Panc1 (cell line): ENCODE measurements at regions not wholly inside any gene's neighbourhood (a gene's known extent, or its start where the extent isn't known, plus 50 kb on each side); places are given as distances from the start of the nearest gene placed in this dataset.

Experiments used
- ATAC-seq: fragments of 200-7000 bp; cut with Tn5 transposase; 2 replicates; pipeline ENCODE4 v1.9.1; 2020; ENCODE audit warnings: mild to moderate bottlenecking, moderate library complexity
- BruUV-seq: library from RNA; stranded (reverse); fragments of 400-500 nt; replicated peaks from 2 replicates; lab custom pipeline; 2021; lab: Mats Ljungman, UMichigan
- CTCF ChIA-PET: fragments of 300-600 bp; sonication (Branson Sonifier 250); formaldehyde crosslinking; loops from one replicate; lab custom pipeline; 2022; ENCODE audit warnings: antibody characterized with exemption; lab: Charles Lee
- POLR2A ChIA-PET: fragments of 300-600 bp; sonication (Branson Sonifier 250); formaldehyde crosslinking; loops from one replicate; lab custom pipeline; 2022; ENCODE audit warnings: antibody characterized with exemption; lab: Charles Lee
- DNase-seq: peaks from one replicate; pipeline ENCODE4 v3.0.0-alpha.2; 2010; ENCODE audit warnings: low read depth, low spot score
- H3K27ac ChIP-seq: 2 replicates; pipeline ENCODE4 v1.5.1; 2011; ENCODE audit warnings: mild to moderate bottlenecking, low read length, inconsistent platforms
- H3K27me3 ChIP-seq: fragments of 200-500 bp; sonication (Bioruptor generic); 2 replicates; pipeline ENCODE4 v1.6.0; 2014; ENCODE audit warnings: low read length, inconsistent platforms; ENCODE audit not compliant: control insufficient read depth, insufficient read depth
- H3K36me3 ChIP-seq: fragments of 200-500 bp; sonication (Bioruptor generic); 2 replicates; pipeline ENCODE4 v1.5.1; 2014; ENCODE audit warnings: inconsistent platforms, mild to moderate bottlenecking, low read length, moderate library complexity; ENCODE audit not compliant: control insufficient read depth, insufficient read depth
- H3K4me1 ChIP-seq: 2 replicates; pipeline ENCODE4 v1.5.1; 2011; ENCODE audit warnings: inconsistent platforms, mild to moderate bottlenecking, low read length, moderate library complexity; ENCODE audit not compliant: control insufficient read depth, insufficient read depth
- H3K4me3 ChIP-seq, 2 experiments: 2 replicates each; pipeline ENCODE4 v1.5.1; 2011 to 2012; ENCODE audit warnings: low read depth in 2 of 2, low read length in 2 of 2, mild to moderate bottlenecking in 2 of 2, inconsistent platforms in 1 of 2, moderate library complexity in 1 of 2
- H3K9me3 ChIP-seq: fragments of 200-500 bp; sonication (Bioruptor generic); 2 replicates; pipeline ENCODE4 v1.5.1; 2014; ENCODE audit warnings: low read depth, mild to moderate bottlenecking, inconsistent platforms, low read length, moderate library complexity; ENCODE audit not compliant: control insufficient read depth, insufficient read depth
- CTCF ChIP-seq: fragments of 450-650 bp; IDR thresholded peaks from 2 replicates; pipeline ENCODE4 v1.5.1; 2017; ENCODE audit warnings: mild to moderate bottlenecking
- POLR2AphosphoS5 ChIP-seq: IDR thresholded peaks from 2 replicates; pipeline ENCODE4 v1.6.1; 2012; ENCODE audit warnings: mild to moderate bottlenecking, low read depth, low read length, moderate library complexity
- REST ChIP-seq, 2 experiments: IDR thresholded peaks; 2 replicates each; pipeline ENCODE4 v1.6.1; 2011 to 2012; ENCODE audit warnings: low read depth in 2 of 2, control low read depth in 1 of 2, low read length in 1 of 2, mild to moderate bottlenecking in 1 of 2, moderate library complexity in 1 of 2; ENCODE audit not compliant: insufficient read depth in 1 of 2
- SIN3A ChIP-seq: IDR thresholded peaks from 2 replicates; pipeline ENCODE4 v1.6.1; 2012; ENCODE audit warnings: low read depth, mild to moderate bottlenecking, low read length, moderate library complexity, borderline replicate concordance; ENCODE audit not compliant: insufficient read depth
- TCF7L2 ChIP-seq: IDR thresholded peaks from 2 replicates; pipeline ENCODE4 v1.6.1; 2011; ENCODE audit warnings: mild to moderate bottlenecking, low read depth, low read length, inconsistent platforms
- in situ Hi-C: cut with HindIII; loops from 2 replicates; pipeline ENCODE4 v1.10.0; 2016; ENCODE audit warnings: low sequenced_read_pairs, low pct_unique_long_range_greater_than_20kb
- intact Hi-C: fragments of 100-400 bp; cut with micrococcal nuclease; formaldehyde crosslinking; loops from one replicate; pipeline ENCODE4 v1.10.0; 2022; ENCODE audit not compliant: unreplicated experiment

GRCh38 chr2:51997571-51997970, 965.6 kb upstream of the NRXN1 start:
- intact Hi-C loops (no loop called here), in situ Hi-C loops (no loop called here)
- no peak for TF ChIP-seq TCF7L2
- peak; percentile 16; the same call in 1 of the 2 replicates for TF ChIP-seq CTCF
- ATAC-seq (no peak), DNase-seq (peak; percentile 1)
- no peaks in the 10 kb centered on the region for H3K9me3 ChIP-seq
- no peak overlapping the region for H3K27ac ChIP-seq
- H3K4me1 ChIP-seq = no peaks in the 10 kb centered on the region
- H3K4me3 ChIP-seq = no peak overlapping the region
- no TSS peak for BruUV-seq
- POLR2A ChIA-PET = no interaction called here
- CTCF ChIA-PET = no interaction called here
- no peaks in the 10 kb centered on the region for H3K27me3 ChIP-seq
- no peaks in the 10 kb centered on the region for H3K36me3 ChIP-seq

GRCh38 chr2:51995293-51995692, 963.4 kb upstream of the NRXN1 start:
- DNase-seq (no peak), ATAC-seq (no peak)
- ChIA-PET CTCF (no interaction called here), POLR2A (no interaction called here)
- Histone ChIP-seq H3K4me1 (no peaks in the 10 kb centered on the region), H3K9me3 (no peaks in the 10 kb centered on the region), H3K27ac (no peak overlapping the region), H3K27me3 (no peaks in the 10 kb centered on the region), H3K36me3 (no peaks in the 10 kb centered on the region), H3K4me3 (no peak overlapping the region)
- intact Hi-C loops = no loop called here
- no TSS peak for BruUV-seq
- in situ Hi-C loops = no loop called here
- no peak for TF ChIP-seq POLR2AphosphoS5
- TF ChIP-seq CTCF = no peak
- TF ChIP-seq TCF7L2 = no peak
- no peak for TF ChIP-seq SIN3A
- TF ChIP-seq REST (IDR thresholded peaks at IDR 0.05; ENCODE audit: insufficient read depth in 1 of 2, low read depth in 2 of 2, low read length in 1 of 2) = no peak
